Naive thymus-derived CD4-positive, alpha-beta T cell (primary cell): ENCODE measurements at regions not wholly inside any gene's neighbourhood (a gene's known extent, or its start where the extent isn't known, plus 50 kb on each side); places are given as distances from the start of the nearest gene placed in this dataset.
A peak's percentile ranks its signal among the peaks of the same experiment; 100 is the strongest.

Experiments
- ATAC-seq: fragments of 150-1000 bp; cut with Tn5 transposase; 2 replicates; pipeline ENCODE4 v1.10.0; 2021; ENCODE audit warnings: mild to moderate bottlenecking, moderate library complexity
- CTCF ChIA-PET: fragments of 350-600 bp; sonication (Branson Sonifier 250); formaldehyde crosslinking; loops from one replicate; lab custom pipeline; 2021; ENCODE audit warnings: antibody characterized with exemption; lab: Charles Lee
- POLR2A ChIA-PET: fragments of 350-600 bp; sonication (Branson Sonifier 250); formaldehyde crosslinking; loops from one replicate; lab custom pipeline; 2021; ENCODE audit warnings: antibody characterized with exemption, inconsistent platforms; lab: Charles Lee
- DNase-seq, 9 donors: peaks; one replicate each; pipeline versions ENCODE4 v3.0.0 to v3.0.0-alpha.2; 2020 to 2022; ENCODE audit warnings: mixed read lengths in 1 of 9
- H3K27ac ChIP-seq: one replicate; pipeline ENCODE4 v1.7.0; 2013; ENCODE audit warnings: mild to moderate bottlenecking, low read depth, low read length, moderate library complexity
- H3K27me3 ChIP-seq, 2 donors: one replicate each; pipeline ENCODE4 v1.7.0; 2013; ENCODE audit warnings: low read length in 2 of 2, mild to moderate bottlenecking in 2 of 2, moderate library complexity in 2 of 2; ENCODE audit not compliant: control insufficient read depth in 2 of 2, insufficient read depth in 2 of 2
- H3K36me3 ChIP-seq, 3 experiments: 1 replicate in 2 of 3; 2 replicates in 1 of 3; pipeline ENCODE4 v1.7.0; 2013; ENCODE audit warnings: low read length in 3 of 3, mild to moderate bottlenecking in 3 of 3, moderate library complexity in 1 of 3; ENCODE audit not compliant: insufficient read depth in 3 of 3, control insufficient read depth in 2 of 3
- H3K4me1 ChIP-seq, 2 donors: one replicate each; pipeline ENCODE4 v1.7.0; 2013; ENCODE audit warnings: low read length in 2 of 2, mild to moderate bottlenecking in 2 of 2, moderate library complexity in 1 of 2; ENCODE audit not compliant: control insufficient read depth in 2 of 2, insufficient read depth in 2 of 2
- H3K4me3 ChIP-seq: 2 replicates; pipeline ENCODE4 v1.7.0; 2013; ENCODE audit warnings: mild to moderate bottlenecking, low read length
- H3K9me3 ChIP-seq, 3 experiments: 1 replicate in 2 of 3; 2 replicates in 1 of 3; pipeline ENCODE4 v1.7.0; 2013; ENCODE audit warnings: low read length in 3 of 3; ENCODE audit not compliant: control insufficient read depth in 2 of 3
- H3K27ac Mint-ChIP-seq, 9 donors: one replicate each; pipeline ENCODE4 v1.8.0; 2020 to 2022; ENCODE audit warnings: mixed read lengths in 9 of 9, mild to moderate bottlenecking in 8 of 9, moderate library complexity in 5 of 9, inconsistent platforms in 2 of 9
- H3K27me3 Mint-ChIP-seq, 5 donors: one replicate each; pipeline ENCODE4 v1.8.0; 2021 to 2022; ENCODE audit warnings: mixed read lengths in 5 of 5, mild to moderate bottlenecking in 1 of 5
- H3K36me3 Mint-ChIP-seq, 5 donors: one replicate each; pipeline ENCODE4 v1.8.0; 2020 to 2022; ENCODE audit warnings: mixed read lengths in 5 of 5, mild to moderate bottlenecking in 3 of 5, inconsistent platforms in 1 of 5
- H3K4me1 Mint-ChIP-seq, 7 donors: one replicate each; pipeline ENCODE4 v1.8.0; 2020 to 2022; ENCODE audit warnings: mixed read lengths in 7 of 7, mild to moderate bottlenecking in 3 of 7, inconsistent platforms in 1 of 7
- H3K4me3 Mint-ChIP-seq, 10 donors: one replicate each; pipeline ENCODE4 v1.8.0; 2020 to 2022; ENCODE audit warnings: mild to moderate bottlenecking in 10 of 10, mixed read lengths in 10 of 10, moderate library complexity in 6 of 10, inconsistent platforms in 2 of 10
- H3K9me3 Mint-ChIP-seq, 11 donors: one replicate each; pipeline ENCODE4 v1.8.0; 2020 to 2022; ENCODE audit warnings: mixed read lengths in 11 of 11, mild to moderate bottlenecking in 4 of 11, inconsistent platforms in 1 of 11, moderate library complexity in 1 of 11
- intact Hi-C, 2 donors: fragments of 100-400 bp; cut with micrococcal nuclease; formaldehyde crosslinking; loops; one replicate each; pipeline ENCODE4 v1.15.1; 2023

DNA sequence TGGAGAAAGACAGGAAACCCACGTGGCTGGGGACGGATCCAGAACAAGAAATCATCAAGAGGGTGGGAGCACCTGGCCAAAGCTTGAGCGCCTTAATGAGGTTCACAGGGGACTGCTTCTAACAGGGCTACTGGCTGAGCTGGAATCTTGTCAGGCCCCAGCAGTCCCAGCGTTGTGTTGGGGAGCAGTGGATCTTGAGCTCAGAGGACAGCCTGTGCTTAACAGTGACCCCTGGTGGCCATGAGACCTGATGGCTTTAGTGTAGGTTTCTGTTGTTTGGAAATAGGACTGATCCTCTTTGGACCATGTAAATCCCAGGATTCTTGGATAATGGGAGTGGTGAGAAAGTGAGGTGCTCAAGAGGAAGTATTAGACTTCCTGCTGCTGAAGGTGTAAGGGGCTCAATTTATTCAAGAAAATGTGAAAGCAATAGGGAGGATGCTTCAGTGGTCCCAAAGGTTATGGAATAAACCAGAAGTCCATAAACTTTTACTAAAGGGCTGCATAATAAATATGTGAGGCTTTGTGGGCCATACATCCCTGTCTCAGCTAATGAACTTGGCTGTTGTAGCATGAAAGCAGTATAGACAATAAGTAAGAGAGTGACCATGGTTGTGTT lies 216.2 kb downstream of the NFATC2 start:
- peak; percentile 69 for ATAC-seq
- no peaks in the 10 kb centered on the region for H3K36me3 ChIP-seq
- Mint-ChIP-seq H3K9me3 (peaks cover 0 to 4% (median 0%) of the 10 kb centered on the region in 11 donors), H3K36me3 (no peaks in the 10 kb centered on the region), H3K4me3 (no peak overlapping the region), H3K4me1 (peaks cover 0 to 4% (median 0%) of the 10 kb centered on the region in 7 donors), H3K27ac (no peak overlapping the region), H3K27me3 (peaks cover 0 to 10% (median 7%) of the 10 kb centered on the region in 5 donors)
- no peak overlapping the region for H3K27ac ChIP-seq
- CTCF ChIA-PET: interaction anchor here (0.6 to 4.1 kb wide), 5 partner anchors 22 to 342 kb away, joined by 3 to 13 read pairs (median 3); no protein-coding TSS in a partner anchor
- no peaks in the 10 kb centered on the region for H3K4me1 ChIP-seq
- POLR2A ChIA-PET: no interaction called here
- H3K27me3 ChIP-seq: no peaks in the 10 kb centered on the region
- no peak overlapping the region for H3K4me3 ChIP-seq
- DNase-seq: peak in 2 of 9 donors; percentile 16 to 27
- H3K9me3 ChIP-seq: no peaks in the 10 kb centered on the region
- intact Hi-C loops: loop anchor here in 1 of 2 donors (1.0 kb wide), 1 partner anchor 339 kb away; no protein-coding TSS in a partner anchor

GRCh38 chr20:51322164-51322707 lies 220.3 kb downstream of the NFATC2 start:
- no peaks in the 10 kb centered on the region for H3K36me3 ChIP-seq
- Mint-ChIP-seq H3K27ac (no peak overlapping the region), H3K27me3 (peaks cover 0 to 7% (median 0%) of the 10 kb centered on the region in 5 donors), H3K4me3 (no peak overlapping the region), H3K36me3 (no peaks in the 10 kb centered on the region), H3K4me1 (peaks cover 0 to 4% (median 0%) of the 10 kb centered on the region in 7 donors), H3K9me3 (peaks cover 0 to 4% (median 0%) of the 10 kb centered on the region in 11 donors)
- H3K27ac ChIP-seq: no peak overlapping the region
- no peaks in the 10 kb centered on the region for H3K9me3 ChIP-seq
- DNase-seq (no peak), ATAC-seq (no peak)
- H3K27me3 ChIP-seq: no peaks in the 10 kb centered on the region
- CTCF ChIA-PET: no interaction called here
- H3K4me3 ChIP-seq: no peak overlapping the region
- intact Hi-C loops: no loop called here
- POLR2A ChIA-PET: no interaction called here
- H3K4me1 ChIP-seq: no peaks in the 10 kb centered on the region

DNA sequence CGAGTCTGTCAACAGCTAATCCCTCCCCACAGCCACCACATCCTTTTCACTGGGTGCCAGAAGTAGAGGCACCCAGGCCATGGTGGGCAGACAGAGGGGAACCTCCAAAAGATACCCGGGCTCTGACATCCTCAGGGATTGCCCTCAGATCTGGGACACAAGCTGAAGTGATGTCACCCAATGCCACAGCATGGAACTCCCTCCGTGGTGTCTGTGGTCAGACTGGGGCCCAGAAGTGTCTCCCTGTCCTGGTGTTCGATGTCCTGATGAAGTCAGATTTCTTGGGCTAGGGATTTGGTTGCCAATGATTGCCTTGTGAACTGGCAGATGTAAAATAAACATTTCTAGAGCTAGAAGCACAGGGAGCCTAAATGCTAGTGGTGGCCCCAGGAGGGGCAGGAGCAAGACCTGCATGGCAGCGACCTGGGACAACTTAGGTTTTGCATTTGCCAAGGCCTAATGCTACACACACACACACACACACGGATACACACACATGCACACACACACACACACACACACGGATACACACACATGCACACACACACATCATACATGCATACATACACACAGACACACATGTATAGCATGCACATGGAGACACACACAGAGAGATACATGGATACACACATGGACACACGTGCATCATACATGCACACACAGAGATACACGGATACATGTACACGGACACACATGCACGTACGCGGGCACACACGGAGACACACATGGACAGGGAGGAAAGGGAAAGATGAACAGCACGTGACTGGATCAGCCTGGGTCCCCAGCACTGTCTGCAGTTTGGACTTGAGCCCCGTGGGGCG lies 221.0 kb downstream of the NFATC2 start:
- Mint-ChIP-seq H3K4me3 (no peak overlapping the region), H3K4me1 (peaks cover 0 to 4% (median 0%) of the 10 kb centered on the region in 7 donors), H3K27me3 (peaks cover 0 to 7% (median 0%) of the 10 kb centered on the region in 5 donors), H3K36me3 (no peaks in the 10 kb centered on the region), H3K9me3 (peaks cover 0 to 4% (median 0%) of the 10 kb centered on the region in 11 donors), H3K27ac (no peak overlapping the region)
- intact Hi-C loops: no loop called here
- ChIA-PET POLR2A (no interaction called here), CTCF (no interaction called here)
- H3K36me3 ChIP-seq: no peaks in the 10 kb centered on the region
- no peak for ATAC-seq
- H3K27me3 ChIP-seq: no peaks in the 10 kb centered on the region
- no peaks in the 10 kb centered on the region for H3K9me3 ChIP-seq
- DNase-seq: no peak
- no peaks in the 10 kb centered on the region for H3K4me1 ChIP-seq
- no peak overlapping the region for H3K27ac ChIP-seq
- H3K4me3 ChIP-seq: no peak overlapping the region

DNA sequence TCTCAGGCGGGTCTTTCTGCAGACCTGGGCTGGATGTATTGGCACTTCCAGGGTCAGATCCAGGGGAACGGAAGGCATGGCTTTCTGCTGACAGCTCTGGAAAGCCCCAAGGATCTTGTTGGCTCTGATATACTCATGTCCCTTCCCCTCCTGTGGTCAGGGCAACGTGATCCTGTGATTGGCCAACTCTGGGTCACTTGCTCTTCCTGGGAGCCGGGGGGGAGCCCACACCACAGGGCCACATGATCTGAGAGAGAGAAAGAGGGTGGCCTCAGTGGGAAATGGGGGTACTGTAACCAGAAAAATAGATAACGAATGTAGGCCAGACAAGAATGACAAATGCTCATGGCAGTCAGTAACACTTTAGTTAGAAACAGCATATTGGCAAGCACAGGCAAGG lies 223.0 kb downstream of the NFATC2 start:
- Histone ChIP-seq H3K27ac (no peak overlapping the region), H3K4me1 (no peaks in the 10 kb centered on the region), H3K4me3 (no peak overlapping the region), H3K9me3 (no peaks in the 10 kb centered on the region), H3K36me3 (no peaks in the 10 kb centered on the region), H3K27me3 (no peaks in the 10 kb centered on the region)
- H3K4me1 Mint-ChIP-seq: no peaks in the 10 kb centered on the region
- ATAC-seq (no peak), DNase-seq (no peak)
- POLR2A ChIA-PET: no interaction called here
- peaks cover 0 to 6% (median 2%) of the 10 kb centered on the region in 11 donors for H3K9me3 Mint-ChIP-seq
- peaks cover 0 to 4% (median 0%) of the 10 kb centered on the region in 5 donors for H3K27me3 Mint-ChIP-seq
- H3K27ac Mint-ChIP-seq: no peak overlapping the region
- CTCF ChIA-PET: no interaction called here
- H3K36me3 Mint-ChIP-seq: no peaks in the 10 kb centered on the region
- no peak overlapping the region for H3K4me3 Mint-ChIP-seq
- intact Hi-C loops: no loop called here

DNA sequence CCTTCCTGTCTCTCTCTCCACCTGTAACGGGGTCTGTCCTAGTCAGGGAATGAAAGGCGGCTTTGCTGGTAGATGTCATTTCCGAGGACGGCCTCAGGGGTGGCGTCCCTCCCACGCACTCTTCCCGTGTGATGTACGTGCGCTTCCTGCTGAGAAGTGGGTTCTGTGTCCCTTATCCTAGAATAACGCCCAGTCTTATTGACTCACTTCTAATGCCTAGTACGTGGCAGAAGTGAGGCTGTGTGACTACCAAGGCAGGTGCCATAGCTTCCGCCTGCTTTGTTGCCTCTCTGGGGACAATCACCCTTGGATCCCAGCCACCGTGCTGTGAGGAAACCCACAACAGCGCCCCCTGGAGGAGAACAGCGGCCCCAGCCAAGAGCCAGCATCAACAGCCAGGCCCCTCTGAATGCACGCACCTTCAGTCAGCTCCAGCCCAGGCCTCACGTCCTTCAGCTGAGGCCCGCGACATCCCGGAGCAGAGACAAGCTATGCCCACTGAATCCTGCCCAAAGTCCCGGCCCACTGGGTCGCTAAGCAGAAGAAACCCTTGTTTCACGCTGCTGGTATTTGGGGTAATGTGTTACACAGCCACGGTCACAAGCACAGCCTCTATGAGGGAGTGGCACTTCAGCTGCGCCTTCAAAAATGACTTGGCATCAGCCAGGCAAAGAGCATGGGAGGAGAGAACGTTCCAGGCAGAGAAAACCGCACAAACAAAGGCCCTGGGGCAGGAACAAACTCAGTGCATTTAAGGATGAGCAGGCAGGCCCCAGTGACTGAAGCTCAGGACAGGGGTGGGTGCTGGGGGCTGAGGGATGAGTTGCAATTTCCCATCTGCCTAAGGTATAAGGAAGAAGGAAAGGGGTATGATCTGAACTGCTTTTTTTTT lies 224.2 kb downstream of the NFATC2 start:
- peak overlapping the region in 3 of 9 donors; percentile 20 to 77 (median 69) for H3K27ac Mint-ChIP-seq
- peak; percentile 66 for ATAC-seq
- no peaks in the 10 kb centered on the region for H3K4me1 ChIP-seq
- H3K36me3 ChIP-seq: no peaks in the 10 kb centered on the region
- peak; percentile 10 to 44 (median 21) for DNase-seq
- H3K27me3 Mint-ChIP-seq: peaks cover 0 to 4% (median 0%) of the 10 kb centered on the region in 5 donors
- H3K36me3 Mint-ChIP-seq: no peaks in the 10 kb centered on the region
- peaks cover 0 to 6% (median 2%) of the 10 kb centered on the region in 11 donors for H3K9me3 Mint-ChIP-seq
- no peaks in the 10 kb centered on the region for H3K4me1 Mint-ChIP-seq
- H3K27me3 ChIP-seq: no peaks in the 10 kb centered on the region
- H3K4me3 ChIP-seq: no peak overlapping the region
- H3K9me3 ChIP-seq: no peaks in the 10 kb centered on the region
- no peak overlapping the region for H3K27ac ChIP-seq
- ChIA-PET CTCF (no interaction called here), POLR2A (no interaction called here)
- intact Hi-C loops: no loop called here
- peak overlapping the region; percentile 19 to 66 (median 44) for H3K4me3 Mint-ChIP-seq

DNA sequence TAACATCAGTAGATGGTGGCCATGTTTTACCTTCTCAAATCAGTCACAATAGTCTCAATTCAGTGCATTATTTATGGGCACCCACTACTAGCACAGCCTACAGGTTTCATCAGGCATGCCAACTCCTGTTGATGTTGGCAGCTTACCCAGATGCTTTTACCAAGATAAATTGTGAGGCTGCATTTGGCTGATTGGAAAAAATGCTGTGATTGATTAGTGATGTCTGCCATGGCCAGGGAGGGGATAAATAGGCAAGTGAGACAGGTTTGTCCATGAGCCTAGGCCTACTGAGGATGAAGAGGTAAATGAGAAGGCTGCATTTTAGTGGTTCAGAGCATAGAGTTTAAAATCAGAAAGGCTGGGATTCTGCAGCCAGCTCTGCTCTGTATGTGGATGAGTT lies 227.1 kb downstream of the NFATC2 start:
- H3K9me3 Mint-ChIP-seq: peaks cover 0 to 6% (median 2%) of the 10 kb centered on the region in 11 donors
- DNase-seq (no peak), ATAC-seq (no peak)
- no peaks in the 10 kb centered on the region for H3K4me1 Mint-ChIP-seq
- H3K27me3 ChIP-seq: no peaks in the 10 kb centered on the region
- H3K4me3 Mint-ChIP-seq: no peak overlapping the region
- no peak overlapping the region for H3K27ac Mint-ChIP-seq
- H3K4me1 ChIP-seq: no peaks in the 10 kb centered on the region
- no peaks in the 10 kb centered on the region for H3K36me3 ChIP-seq
- H3K36me3 Mint-ChIP-seq: no peaks in the 10 kb centered on the region
- intact Hi-C loops: no loop called here
- no peak overlapping the region for H3K27ac ChIP-seq
- no peaks in the 10 kb centered on the region for H3K9me3 ChIP-seq
- ChIA-PET POLR2A (no interaction called here), CTCF (interaction anchor here (1.0 kb wide), 1 partner anchor 15 kb away, joined by 5 read pairs; no protein-coding TSS in a partner anchor)
- peaks cover 0 to 19% (median 8%) of the 10 kb centered on the region in 5 donors for H3K27me3 Mint-ChIP-seq
- H3K4me3 ChIP-seq: no peak overlapping the region
